AG09319 (cell line): ENCODE measurements at regions not wholly inside any gene's neighbourhood (a gene's known extent, or its start where the extent isn't known, plus 50 kb on each side); places are given as distances from the start of the nearest gene placed in this dataset.

ENCODE experiments used
- DNase-seq: peaks from one replicate; pipeline ENCODE4 v3.0.0-alpha.2; 2010; ENCODE audit warnings: low read depth; ENCODE audit errors: extremely low read depth
- CTCF ChIP-seq: IDR thresholded peaks from 2 replicates; pipeline ENCODE4 v1.5.1; 2011; ENCODE audit warnings: low read depth, mild to moderate bottlenecking, inconsistent platforms, low read length, moderate library complexity

DNA sequence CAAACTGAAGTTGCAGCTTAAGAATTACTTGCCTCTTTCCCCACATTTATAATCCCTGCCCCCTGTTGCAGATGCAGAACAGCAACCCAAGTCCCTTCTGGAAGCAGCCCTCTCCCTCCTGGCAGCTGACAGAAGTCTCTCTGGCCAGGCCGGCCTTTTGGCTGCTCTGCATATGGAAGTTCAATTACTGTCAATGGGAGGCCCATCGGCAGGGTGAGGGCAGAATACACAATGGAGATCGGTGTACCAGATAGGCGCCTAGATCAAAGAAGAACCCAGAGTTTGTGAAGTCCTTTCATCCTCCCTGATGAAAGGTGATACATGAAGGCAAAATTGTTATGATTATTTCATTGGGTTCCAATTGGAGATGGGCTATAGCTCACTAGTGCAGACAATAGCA lies 327.9 kb upstream of the CTNNB1 start:
- no peak for DNase-seq
- TF ChIP-seq CTCF = no peak

GRCh38 chr3:40872258-40872920 lies 326.9 kb upstream of the CTNNB1 start:
- DNase-seq = no peak
- TF ChIP-seq CTCF = no peak

DNA sequence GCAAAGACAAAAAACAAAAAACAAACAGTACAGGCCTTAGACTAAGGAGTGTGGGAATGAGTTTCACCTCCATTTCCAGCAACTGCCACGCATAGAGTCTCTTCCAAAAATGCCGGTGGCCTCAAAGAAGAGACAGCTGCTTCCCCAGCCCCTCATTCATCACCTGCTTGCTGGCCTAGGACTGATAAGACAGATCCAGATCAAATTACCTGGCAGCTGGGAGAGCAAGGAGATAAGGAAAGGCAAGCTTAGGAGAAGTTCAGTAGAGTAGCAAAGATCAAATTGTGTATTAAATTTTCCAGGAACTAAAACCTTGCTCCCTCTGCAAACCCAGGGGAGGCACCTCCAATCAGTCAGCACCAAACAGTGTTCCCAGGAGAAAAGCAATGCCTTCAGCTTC lies 325.8 kb upstream of the CTNNB1 start:
- no peak for DNase-seq
- TF ChIP-seq CTCF = no peak

DNA sequence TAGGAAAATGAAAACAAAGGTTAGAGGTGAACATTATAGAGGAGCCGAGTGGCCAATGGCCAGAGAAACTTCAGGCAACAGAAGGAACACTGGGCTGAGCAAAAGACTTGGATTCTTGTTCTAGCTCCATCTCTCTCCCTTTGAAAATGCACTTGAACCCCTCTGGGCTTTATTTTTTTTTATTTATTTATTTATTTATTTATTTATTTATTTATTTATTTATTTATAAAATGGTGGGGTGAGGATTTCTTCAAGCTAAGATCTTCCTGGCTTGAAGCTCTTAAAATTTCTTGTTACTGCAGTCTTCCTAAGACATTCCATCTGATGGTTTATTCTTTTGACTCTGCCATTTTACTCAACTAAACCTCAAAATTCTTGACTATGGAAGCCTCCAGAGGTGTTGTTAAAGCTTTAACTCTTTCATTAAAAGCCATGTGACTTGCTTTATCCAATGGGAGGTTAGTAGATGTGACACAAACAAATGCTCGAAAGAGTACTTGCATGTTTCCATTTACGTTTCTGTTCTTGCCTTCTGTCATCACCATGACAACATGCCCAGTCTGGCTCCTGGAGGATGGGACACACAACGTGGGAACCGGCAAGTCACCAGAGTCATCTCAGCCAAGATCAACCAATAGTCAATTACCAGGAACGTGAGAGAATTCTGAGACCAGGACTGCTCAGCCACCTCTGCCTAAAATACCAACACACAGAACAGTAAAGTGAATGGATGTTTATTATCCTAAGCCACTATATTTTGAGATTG lies 325.2 kb upstream of the CTNNB1 start:
- no peak for TF ChIP-seq CTCF
- DNase-seq = no peak

DNA sequence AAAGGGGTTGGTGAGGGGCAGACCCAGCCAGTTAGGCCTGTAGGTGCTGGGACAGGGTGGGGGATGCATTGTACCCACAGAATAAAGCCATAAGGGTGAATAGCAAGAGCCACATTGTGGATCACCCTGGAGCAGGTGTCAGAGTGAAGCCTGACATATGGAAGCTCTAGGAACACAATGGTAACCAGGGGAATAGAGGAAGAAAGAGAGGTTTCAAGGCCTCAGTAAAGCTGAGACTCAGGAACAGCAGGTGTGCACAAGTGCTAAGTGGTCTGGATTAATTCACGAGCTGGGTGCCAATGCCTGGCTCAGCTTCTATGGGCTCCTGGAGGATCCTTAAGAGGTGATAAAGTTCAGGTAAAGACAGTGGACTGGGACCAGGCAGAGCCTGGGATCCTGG lies 323.7 kb upstream of the CTNNB1 start:
- TF ChIP-seq CTCF = no peak
- no peak for DNase-seq

GRCh38 chr3:40876009-40876408 lies 323.3 kb upstream of the CTNNB1 start:
- TF ChIP-seq CTCF = no peak
- DNase-seq = no peak

- no peak for TF ChIP-seq CTCF
- no peak for DNase-seq
Measured at GRCh38 chr3:40876496-40876895, 322.8 kb upstream of the CTNNB1 start.
